SK-N-SH (cell line): ENCODE measurements at regions not wholly inside any gene's neighbourhood (a gene's known extent, or its start where the extent isn't known, plus 50 kb on each side); places are given as distances from the start of the nearest gene placed in this dataset.

ENCODE experiments used
- CTCF ChIA-PET: fragments of 300-600, 350-600 bp; formaldehyde crosslinking; extraction: SDS; loops from one replicate; lab custom pipeline; 2021; lab: Yijun Ruan, JAX
- POLR2A ChIA-PET: fragments of 350-600 bp; sonication (Branson Sonifier 250); formaldehyde crosslinking; extraction: SDS; loops from one replicate; lab custom pipeline; 2020; ENCODE audit warnings: antibody characterized with exemption, inconsistent platforms; lab: Yijun Ruan, JAX
- DNase-seq: peaks from one replicate; pipeline ENCODE4 v3.0.0; 2012
- H2AFZ ChIP-seq: fragments of 200-600 bp; sonication (generic); 2 replicates; pipeline ENCODE4 v1.8.1; 2016; ENCODE audit warnings: antibody characterized with exemption, mild to moderate bottlenecking, low read depth
- H3F3A ChIP-seq: fragments of 200-600 bp; sonication (generic); replicated peaks from 2 replicates; pipeline ENCODE3; 2016; ENCODE audit warnings: antibody characterized with exemption, mild to moderate bottlenecking; ENCODE audit not compliant: insufficient read depth
- H3K27ac ChIP-seq, 2 experiments: fragments of 200-500 bp in 1 of 2; fragments of 200-600 bp in 1 of 2; sonication (Bioruptor generic) in 1 of 2; sonication (generic), shearing (Covaris generic) in 1 of 2; 2 replicates each; pipeline versions ENCODE4 v1.5.1 to v1.6.1; 2014 to 2016; ENCODE audit warnings: low read depth in 2 of 2, inconsistent platforms in 1 of 2, low read length in 1 of 2, mild to moderate bottlenecking in 1 of 2, mixed read lengths in 1 of 2
- H3K27me3 ChIP-seq: fragments of 200-600 bp; sonication (generic), shearing (Covaris generic); 2 replicates; pipeline ENCODE4 v1.6.1; 2016; ENCODE audit warnings: mixed run types; ENCODE audit not compliant: insufficient read depth
- H3K36me3 ChIP-seq, 2 experiments: fragments of 200-500 bp in 1 of 2; fragments of 200-600 bp in 1 of 2; sonication (Bioruptor generic) in 1 of 2; sonication (generic) in 1 of 2; replicated peaks in 1 of 2; 2 replicates each; pipeline versions ENCODE3 to v1.5.1; 2014 to 2016; ENCODE audit warnings: low read length in 1 of 2, mild to moderate bottlenecking in 1 of 2; ENCODE audit not compliant: insufficient read depth in 2 of 2, control insufficient read depth in 1 of 2
- H3K4me1 ChIP-seq, 2 experiments: fragments of 200-500 bp in 1 of 2; fragments of 200-600 bp in 1 of 2; sonication (Bioruptor generic) in 1 of 2; sonication (generic), shearing (Covaris generic) in 1 of 2; 2 replicates each; pipeline versions ENCODE4 v1.5.1 to v1.6.1; 2014 to 2016; ENCODE audit warnings: low read depth in 1 of 2, low read length in 1 of 2, mixed run types in 1 of 2; ENCODE audit not compliant: insufficient read depth in 2 of 2, control insufficient read depth in 1 of 2
- H3K4me2 ChIP-seq: fragments of 200-600 bp; sonication (generic), shearing (Covaris generic); 2 replicates; pipeline ENCODE4 v1.6.1; 2017; ENCODE audit warnings: mixed run types
- H3K4me3 ChIP-seq, 2 experiments: fragments of 200-500 bp in 1 of 2; fragments of 200-600 bp in 1 of 2; sonication (Bioruptor generic) in 1 of 2; sonication (generic), shearing (Covaris generic) in 1 of 2; 2 replicates each; pipeline versions ENCODE4 v1.5.1 to v1.8.1; 2014 to 2016; ENCODE audit warnings: low read depth in 2 of 2, inconsistent platforms in 1 of 2, low read length in 1 of 2, mild to moderate bottlenecking in 1 of 2, mixed read lengths in 1 of 2, moderate library complexity in 1 of 2
- H3K79me2 ChIP-seq: fragments of 200-600 bp; sonication (generic); 2 replicates; pipeline ENCODE4 v1.8.1; 2017; ENCODE audit warnings: mild to moderate bottlenecking; ENCODE audit not compliant: insufficient read depth
- H3K9ac ChIP-seq: fragments of 200-600 bp; sonication (generic); 2 replicates; pipeline ENCODE4 v1.6.1; 2017; ENCODE audit warnings: mixed run types
- H3K9me2 ChIP-seq: fragments of 200-600 bp; sonication (generic); 2 replicates; pipeline ENCODE4 v1.6.1; 2017; ENCODE audit warnings: mixed run types
- H3K9me3 ChIP-seq: fragments of 200-600 bp; sonication (generic); 2 replicates; pipeline ENCODE4 v1.6.1; 2017; ENCODE audit warnings: mixed run types, mild to moderate bottlenecking, moderate library complexity
- H4K20me1 ChIP-seq: fragments of 200-600 bp; sonication (generic); 2 replicates; pipeline ENCODE4 v1.6.1; 2017; ENCODE audit warnings: mild to moderate bottlenecking, mixed run types; ENCODE audit not compliant: insufficient read depth
- ELF1 ChIP-seq: IDR thresholded peaks from 2 replicates; pipeline ENCODE4 v1.4.0; 2012
- EZH2phosphoT487 ChIP-seq: fragments of 200-600 bp; sonication (generic); IDR thresholded peaks from 2 replicates; pipeline ENCODE4 v1.6.1; 2017; ENCODE audit warnings: low read depth, mixed run types, mild to moderate bottlenecking, antibody characterized with exemption, moderate library complexity, borderline replicate concordance
- FOSL2 ChIP-seq: IDR thresholded peaks from 2 replicates; pipeline ENCODE4 v1.4.0; 2012; ENCODE audit warnings: low read depth, mild to moderate bottlenecking, moderate library complexity, borderline replicate concordance
- GATA2 ChIP-seq: sonication (generic); formaldehyde crosslinking; IDR thresholded peaks from 2 replicates; pipeline ENCODE4 v1.5.0; 2020; ENCODE audit warnings: mild to moderate bottlenecking, missing genetic modification reagents
- JUND ChIP-seq: IDR thresholded peaks from 2 replicates; pipeline ENCODE4 v1.4.0; 2012
- MXI1 ChIP-seq: IDR thresholded peaks from 2 replicates; pipeline ENCODE4 v1.6.1; 2012; ENCODE audit warnings: mild to moderate bottlenecking, low read depth, low read length, improper control_type of control experiment
- NFIC ChIP-seq: IDR thresholded peaks from 2 replicates; pipeline ENCODE4 v1.4.0; 2012; ENCODE audit warnings: borderline replicate concordance
- PBX3 ChIP-seq: IDR thresholded peaks from 2 replicates; pipeline ENCODE4; 2012
- POLR2AphosphoS5 ChIP-seq: IDR thresholded peaks from 2 replicates; pipeline ENCODE4 v1.6.1; 2012; ENCODE audit warnings: low read depth, low read length
- RAD21 ChIP-seq: IDR thresholded peaks from 2 replicates; pipeline ENCODE4 v1.6.1; 2012; ENCODE audit warnings: mild to moderate bottlenecking, low read length
- RFX5 ChIP-seq: IDR thresholded peaks from 2 replicates; pipeline ENCODE4 v1.6.1; 2012; ENCODE audit warnings: mild to moderate bottlenecking, improper control_type of control experiment, low read length
- TCF12 ChIP-seq: IDR thresholded peaks from 2 replicates; pipeline ENCODE4 v1.4.0; 2012
- TEAD4 ChIP-seq: IDR thresholded peaks from 2 replicates; pipeline ENCODE4 v1.4.0; 2012; ENCODE audit warnings: mild to moderate bottlenecking, borderline replicate concordance; ENCODE audit not compliant: insufficient read depth
- WGBS: methylation state at CpG from one replicate; pipeline ENCODE4 v1.1.6; 2017; ENCODE audit warnings: low lambda C conversion rate; 5-methylcytosine and 5-hydroxymethylcytosine counted together
- TF ChIP-seq, protein P1 (sequence below): fragments of 200-600 bp; sonication (generic); IDR thresholded peaks from 2 replicates; pipeline ENCODE4 v1.6.1; 2017; ENCODE audit warnings: antibody characterized with exemption, mild to moderate bottlenecking, moderate library complexity
- TF ChIP-seq, protein P2 (sequence below): IDR thresholded peaks from 2 replicates; pipeline ENCODE4 v1.4.0; 2012; ENCODE audit warnings: low read depth, borderline replicate concordance
- TF ChIP-seq, protein P3 (sequence below): IDR thresholded peaks from 2 replicates; pipeline ENCODE4 v1.4.0; 2012; ENCODE audit warnings: low read depth, borderline replicate concordance

- no peak overlapping the region for H2AFZ ChIP-seq
- POLR2A ChIA-PET = no interaction called here
- no peak for DNase-seq
- CTCF ChIA-PET = interaction anchor here (1.2 to 1.3 kb wide), 2 partner anchors 63 to 151 kb away, joined by 3 to 4 read pairs; no protein-coding TSS in a partner anchor
- H3K79me2 ChIP-seq = no peaks in the 10 kb centered on the region
- 94% methylated on average over 12 of the region's 14 CpGs for WGBS
- H3K9me2 ChIP-seq = no peaks in the 10 kb centered on the region
- H3F3A ChIP-seq = no peaks in the 10 kb centered on the region
- no peak overlapping the region for H3K27ac ChIP-seq
- no peaks in the 10 kb centered on the region for H4K20me1 ChIP-seq
- no peaks in the 10 kb centered on the region for H3K27me3 ChIP-seq
- H3K4me2 ChIP-seq = no peak overlapping the region
- H3K9me3 ChIP-seq = no peaks in the 10 kb centered on the region
- H3K4me3 ChIP-seq = no peak overlapping the region
- TF ChIP-seq PBX3 (no peak), FOSL2 (no peak)
- TF ChIP-seq, protein P1, sequence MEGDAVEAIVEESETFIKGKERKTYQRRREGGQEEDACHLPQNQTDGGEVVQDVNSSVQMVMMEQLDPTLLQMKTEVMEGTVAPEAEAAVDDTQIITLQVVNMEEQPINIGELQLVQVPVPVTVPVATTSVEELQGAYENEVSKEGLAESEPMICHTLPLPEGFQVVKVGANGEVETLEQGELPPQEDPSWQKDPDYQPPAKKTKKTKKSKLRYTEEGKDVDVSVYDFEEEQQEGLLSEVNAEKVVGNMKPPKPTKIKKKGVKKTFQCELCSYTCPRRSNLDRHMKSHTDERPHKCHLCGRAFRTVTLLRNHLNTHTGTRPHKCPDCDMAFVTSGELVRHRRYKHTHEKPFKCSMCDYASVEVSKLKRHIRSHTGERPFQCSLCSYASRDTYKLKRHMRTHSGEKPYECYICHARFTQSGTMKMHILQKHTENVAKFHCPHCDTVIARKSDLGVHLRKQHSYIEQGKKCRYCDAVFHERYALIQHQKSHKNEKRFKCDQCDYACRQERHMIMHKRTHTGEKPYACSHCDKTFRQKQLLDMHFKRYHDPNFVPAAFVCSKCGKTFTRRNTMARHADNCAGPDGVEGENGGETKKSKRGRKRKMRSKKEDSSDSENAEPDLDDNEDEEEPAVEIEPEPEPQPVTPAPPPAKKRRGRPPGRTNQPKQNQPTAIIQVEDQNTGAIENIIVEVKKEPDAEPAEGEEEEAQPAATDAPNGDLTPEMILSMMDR = peak; percentile 39; the same call in 1 of the 2 replicates
- no peak overlapping the region for H3K9ac ChIP-seq
- no peaks in the 10 kb centered on the region for H3K36me3 ChIP-seq
- H3K4me1 ChIP-seq = peaks cover 10 to 12% of the 10 kb centered on the region in 2 experiments; a peak in 2 of 4 replicates
Measured at GRCh38 chr1:8165595-8166360, 139.7 kb upstream of the ERRFI1 start.

DNA sequence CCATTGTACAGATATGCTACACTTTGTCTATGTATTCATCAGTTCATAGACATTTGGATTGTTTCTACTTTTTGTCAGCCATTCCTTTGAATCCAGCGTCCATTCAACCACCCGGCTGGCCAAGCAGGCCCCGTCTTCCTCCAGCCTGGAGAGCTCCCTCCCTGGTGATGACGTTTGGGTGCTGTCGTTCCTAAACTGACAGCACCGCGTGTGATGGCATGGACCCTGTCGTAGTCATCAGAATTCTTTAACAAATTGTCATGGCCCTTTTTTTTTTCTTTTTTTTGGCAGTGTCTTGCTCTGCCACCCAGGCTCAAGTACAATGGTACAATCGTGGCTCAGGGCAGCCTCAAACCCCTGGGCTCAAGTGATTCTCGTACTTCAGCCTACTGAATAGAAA lies 138.6 kb upstream of the ERRFI1 start:
- no peak overlapping the region for H2AFZ ChIP-seq
- POLR2A ChIA-PET = no interaction called here

More for the DNA sequence above, 138.6 kb upstream of the ERRFI1 start:
- H3K4me2 ChIP-seq = no peak overlapping the region
- no peaks in the 10 kb centered on the region for H4K20me1 ChIP-seq
- H3K4me3 ChIP-seq = no peak overlapping the region
- DNase-seq = no peak
- H3K36me3 ChIP-seq = no peaks in the 10 kb centered on the region
- TF ChIP-seq TEAD4 (no peak), GATA2 (CRISPR knock-in tag) (no peak), PBX3 (no peak), RFX5 (no peak), ELF1 (no peak), MXI1 (no peak), NFIC (no peak), EZH2phosphoT487 (no peak), POLR2AphosphoS5 (no peak), RAD21 (no peak), TCF12 (no peak), JUND (no peak)
- TF ChIP-seq, protein P2, sequence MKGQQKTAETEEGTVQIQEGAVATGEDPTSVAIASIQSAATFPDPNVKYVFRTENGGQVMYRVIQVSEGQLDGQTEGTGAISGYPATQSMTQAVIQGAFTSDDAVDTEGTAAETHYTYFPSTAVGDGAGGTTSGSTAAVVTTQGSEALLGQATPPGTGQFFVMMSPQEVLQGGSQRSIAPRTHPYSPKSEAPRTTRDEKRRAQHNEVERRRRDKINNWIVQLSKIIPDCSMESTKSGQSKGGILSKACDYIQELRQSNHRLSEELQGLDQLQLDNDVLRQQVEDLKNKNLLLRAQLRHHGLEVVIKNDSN = no peak
- TF ChIP-seq, protein P3, sequence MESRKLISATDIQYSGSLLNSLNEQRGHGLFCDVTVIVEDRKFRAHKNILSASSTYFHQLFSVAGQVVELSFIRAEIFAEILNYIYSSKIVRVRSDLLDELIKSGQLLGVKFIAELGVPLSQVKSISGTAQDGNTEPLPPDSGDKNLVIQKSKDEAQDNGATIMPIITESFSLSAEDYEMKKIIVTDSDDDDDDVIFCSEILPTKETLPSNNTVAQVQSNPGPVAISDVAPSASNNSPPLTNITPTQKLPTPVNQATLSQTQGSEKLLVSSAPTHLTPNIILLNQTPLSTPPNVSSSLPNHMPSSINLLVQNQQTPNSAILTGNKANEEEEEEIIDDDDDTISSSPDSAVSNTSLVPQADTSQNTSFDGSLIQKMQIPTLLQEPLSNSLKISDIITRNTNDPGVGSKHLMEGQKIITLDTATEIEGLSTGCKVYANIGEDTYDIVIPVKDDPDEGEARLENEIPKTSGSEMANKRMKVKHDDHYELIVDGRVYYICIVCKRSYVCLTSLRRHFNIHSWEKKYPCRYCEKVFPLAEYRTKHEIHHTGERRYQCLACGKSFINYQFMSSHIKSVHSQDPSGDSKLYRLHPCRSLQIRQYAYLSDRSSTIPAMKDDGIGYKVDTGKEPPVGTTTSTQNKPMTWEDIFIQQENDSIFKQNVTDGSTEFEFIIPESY = no peak
- TF ChIP-seq, protein P1 = no peak
- no peaks in the 10 kb centered on the region for H3K27me3 ChIP-seq
- no peaks in the 10 kb centered on the region for H3K9me3 ChIP-seq
- WGBS = 81% methylated on average over 10 of the region's 10 CpGs
- H3K27ac ChIP-seq = no peak overlapping the region
- no peaks in the 10 kb centered on the region for H3K9me2 ChIP-seq
- CTCF ChIA-PET = interaction anchor here (0.7 to 1.5 kb wide), 2 partner anchors 150 to 592 kb away, joined by 3 read pairs; no protein-coding TSS in a partner anchor
- H3K79me2 ChIP-seq = no peaks in the 10 kb centered on the region
- peaks cover 3 to 8% of the 10 kb centered on the region in 2 experiments; a peak in 2 of 4 replicates for H3K4me1 ChIP-seq
- H3F3A ChIP-seq = no peaks in the 10 kb centered on the region
- H3K9ac ChIP-seq = no peak overlapping the region
